PC-9 (cell line): ENCODE measurements at regions not wholly inside any gene's neighbourhood (a gene's known extent, or its start where the extent isn't known, plus 50 kb on each side); places are given as distances from the start of the nearest gene placed in this dataset.

ENCODE experiments used
- CTCF ChIP-seq: fragments of 200-600 bp; sonication (generic); conservative IDR thresholded peaks from 2 replicates; pipeline ENCODE4 v1.6.1; 2017; ENCODE audit warnings: mixed run types, antibody characterized with exemption, mild to moderate bottlenecking, moderate library complexity
- EZH2 ChIP-seq: fragments of 200-600 bp; sonication (generic); IDR thresholded peaks from 2 replicates; pipeline ENCODE4 v1.8.0; 2017; ENCODE audit warnings: antibody characterized with exemption, low read depth

- TF ChIP-seq CTCF = no peak
- no peak for TF ChIP-seq EZH2
Measured at GRCh38 chr7:45985902-45986301, 64.8 kb upstream of the IGFBP3 start.
